GM12865 (cell line): ENCODE measurements at regions not wholly inside any gene's neighbourhood (a gene's known extent, or its start where the extent isn't known, plus 50 kb on each side); places are given as distances from the start of the nearest gene placed in this dataset.

Experiments
- DNase-seq: peaks from one replicate; pipeline ENCODE4 v3.0.0; 2010; ENCODE audit warnings: low read depth
- H3K4me3 ChIP-seq: 2 replicates; pipeline ENCODE4 v1.5.1; 2011; ENCODE audit warnings: mild to moderate bottlenecking, low read depth, low read length, control low read depth
- CTCF ChIP-seq: IDR thresholded peaks from 2 replicates; pipeline ENCODE4 v1.5.1; 2011; ENCODE audit warnings: low read length, control low read depth, low read depth, inconsistent platforms; ENCODE audit not compliant: insufficient read depth; ENCODE audit errors: missing control alignments

- no peak for TF ChIP-seq CTCF
- no peak overlapping the region for H3K4me3 ChIP-seq
- DNase-seq: peak; percentile 46
These were observed 124.4 kb upstream of the KRR1 start for GRCh38 chr12:75635606-75636444.

GRCh38 chr12:75634244-75635222, 123.1 kb upstream of the KRR1 start:
- no peak overlapping the region for H3K4me3 ChIP-seq
- no peak for TF ChIP-seq CTCF
- DNase-seq: no peak

GRCh38 chr12:75633789-75634188, 122.4 kb upstream of the KRR1 start:
- DNase-seq: no peak
- no peak for TF ChIP-seq CTCF
- no peak overlapping the region for H3K4me3 ChIP-seq

GRCh38 chr12:75632442-75632841, 121.0 kb upstream of the KRR1 start:
- DNase-seq: no peak
- TF ChIP-seq CTCF: no peak
- no peak overlapping the region for H3K4me3 ChIP-seq

GRCh38 chr12:75631831-75632230, 120.4 kb upstream of the KRR1 start:
- no peak overlapping the region for H3K4me3 ChIP-seq
- TF ChIP-seq CTCF: no peak
- no peak for DNase-seq

- no peak for TF ChIP-seq CTCF
- no peak overlapping the region for H3K4me3 ChIP-seq
- DNase-seq: no peak
These were observed 118.7 kb upstream of the KRR1 start for GRCh38 chr12:75630091-75630490.
